Peyer's patch (tissue), 4 donors: ENCODE measurements at regions not wholly inside any gene's neighbourhood (a gene's known extent, or its start where the extent isn't known, plus 50 kb on each side); places are given as distances from the start of the nearest gene placed in this dataset.

Experiments
- CTCF ChIP-seq, 6 experiments: fragments of 450-650 bp in 4 of 6; fragments of 200-600 bp in 2 of 6; sonication (generic) in 1 of 6; IDR thresholded peaks; one replicate each; pipeline ENCODE4 v1.5.1; 2017 to 2019; ENCODE audit warnings: antibody characterized with exemption in 6 of 6, mild to moderate bottlenecking in 3 of 6, moderate library complexity in 1 of 6
- POLR2A ChIP-seq, 2 donors: fragments of 450-650 bp; IDR thresholded peaks; one replicate each; pipeline ENCODE4 v1.5.1; 2017; ENCODE audit warnings: antibody characterized with exemption in 2 of 2, mild to moderate bottlenecking in 2 of 2, moderate library complexity in 2 of 2

- TF ChIP-seq CTCF (IDR thresholded peaks at IDR 0.05): no peak
- TF ChIP-seq POLR2A (IDR thresholded peaks at IDR 0.05): no peak
Measured at GRCh38 chr6:167742719-167743303, 83.9 kb upstream of the AFDN start.
